H9 (cell line): ENCODE measurements at regions not wholly inside any gene's neighbourhood (a gene's known extent, or its start where the extent isn't known, plus 50 kb on each side); places are given as distances from the start of the nearest gene placed in this dataset.

Experiments used
- DNase-seq: peaks from one replicate; pipeline ENCODE4 v3.0.0-alpha.2; 2017
- H2AFZ ChIP-seq: one replicate; pipeline ENCODE4 v1.6.1; 2013; ENCODE audit warnings: mild to moderate bottlenecking, low read length, control low read depth, moderate library complexity
- H2AK5ac ChIP-seq: 2 replicates; pipeline ENCODE4 v1.6.1; 2013; ENCODE audit warnings: low read length, control low read depth, mixed read lengths; ENCODE audit not compliant: insufficient read length
- H2BK120ac ChIP-seq: one replicate; pipeline ENCODE4 v1.6.1; 2013; ENCODE audit warnings: low read depth, mild to moderate bottlenecking, low read length, control low read depth, inconsistent platforms; ENCODE audit not compliant: poor library complexity, severe bottlenecking
- H2BK12ac ChIP-seq: 2 replicates; pipeline ENCODE4 v1.6.1; 2013; ENCODE audit warnings: low read length, control low read depth, mixed read lengths, low read depth; ENCODE audit not compliant: insufficient read length
- H2BK15ac ChIP-seq: 2 replicates; pipeline ENCODE4 v1.6.1; 2013; ENCODE audit warnings: low read depth, low read length, control low read depth
- H2BK20ac ChIP-seq: one replicate; pipeline ENCODE4 v1.6.1; 2013; ENCODE audit warnings: low read depth, mild to moderate bottlenecking, low read length, control low read depth, inconsistent platforms; ENCODE audit not compliant: poor library complexity, severe bottlenecking
- H2BK5ac ChIP-seq: 2 replicates; pipeline ENCODE4 v1.6.1; 2013; ENCODE audit warnings: low read length, control low read depth, mixed read lengths; ENCODE audit not compliant: insufficient read length
- H3K14ac ChIP-seq: 2 replicates; pipeline ENCODE4 v1.6.1; 2013; ENCODE audit warnings: low read length, control low read depth; ENCODE audit not compliant: insufficient read depth
- H3K18ac ChIP-seq: 2 replicates; pipeline ENCODE4 v1.6.1; 2013; ENCODE audit warnings: low read depth, mild to moderate bottlenecking, mixed read lengths, low read length, control low read depth; ENCODE audit not compliant: insufficient read length
- H3K23ac ChIP-seq: 2 replicates; pipeline ENCODE4 v1.6.1; 2013; ENCODE audit warnings: low read length, control low read depth, mixed read lengths, low read depth; ENCODE audit not compliant: insufficient read length
- H3K23me2 ChIP-seq: 2 replicates; pipeline ENCODE4 v1.6.1; 2013; ENCODE audit warnings: low read depth, mild to moderate bottlenecking, mixed read lengths, low read length, control low read depth; ENCODE audit not compliant: insufficient read length, poor library complexity, severe bottlenecking
- H3K27ac ChIP-seq: 2 replicates; pipeline ENCODE4 v1.5.1; 2013; ENCODE audit warnings: low read length, control low read depth, mixed read lengths, low read depth; ENCODE audit not compliant: insufficient read length
- H3K27me3 ChIP-seq: 2 replicates; pipeline ENCODE4 v1.6.1; 2013; ENCODE audit warnings: low read length, control low read depth, inconsistent platforms; ENCODE audit not compliant: insufficient read depth
- H3K4ac ChIP-seq: 2 replicates; pipeline ENCODE4 v1.6.1; 2013; ENCODE audit warnings: low read depth, mild to moderate bottlenecking, control low read depth, inconsistent platforms, low read length, moderate library complexity
- H3K4me1 ChIP-seq: 2 replicates; pipeline ENCODE4 v1.6.1; 2013; ENCODE audit warnings: low read length, control low read depth, inconsistent platforms; ENCODE audit not compliant: insufficient read depth
- H3K4me2 ChIP-seq: 2 replicates; pipeline ENCODE4 v1.6.1; 2013; ENCODE audit warnings: low read length, control low read depth, mixed read lengths; ENCODE audit not compliant: insufficient read length, insufficient read depth
- H3K56ac ChIP-seq: 2 replicates; pipeline ENCODE4 v1.6.1; 2013; ENCODE audit warnings: low read depth, mild to moderate bottlenecking, mixed read lengths, low read length, control low read depth; ENCODE audit not compliant: insufficient read length
- H3K79me1 ChIP-seq: 2 replicates; pipeline ENCODE4 v1.6.1; 2013; ENCODE audit warnings: low read depth, mild to moderate bottlenecking, moderate library complexity, low read length, control low read depth, inconsistent platforms; ENCODE audit not compliant: insufficient read depth, poor library complexity, severe bottlenecking
- H3K79me2 ChIP-seq: 2 replicates; pipeline ENCODE4 v1.6.1; 2013; ENCODE audit warnings: low read length, control low read depth, inconsistent platforms; ENCODE audit not compliant: insufficient read depth
- H3K9ac ChIP-seq: 2 replicates; pipeline ENCODE4 v1.6.1; 2013; ENCODE audit warnings: low read length, control low read depth, mixed read lengths; ENCODE audit not compliant: insufficient read length; ENCODE audit errors: extremely low read depth
- H3K9me3 ChIP-seq: one replicate; pipeline ENCODE4 v1.6.1; 2013; ENCODE audit warnings: low read depth, low read length, inconsistent platforms; ENCODE audit not compliant: control insufficient read depth
- H3T11ph ChIP-seq: one replicate; pipeline ENCODE4 v1.6.1; 2013; ENCODE audit warnings: mild to moderate bottlenecking, low read length, control low read depth, inconsistent platforms
- H4K20me1 ChIP-seq: one replicate; pipeline ENCODE4 v1.6.1; 2013; ENCODE audit not compliant: control insufficient read depth, insufficient read length, insufficient read depth
- H4K5ac ChIP-seq: 2 replicates; pipeline ENCODE4 v1.6.1; 2013; ENCODE audit warnings: low read depth, mild to moderate bottlenecking, mixed read lengths, low read length, control low read depth; ENCODE audit not compliant: insufficient read length
- H4K8ac ChIP-seq: replicated peaks from 2 replicates; pipeline ENCODE4 v1.6.1; 2013; ENCODE audit warnings: low read length, control low read depth, mixed read lengths, low read depth; ENCODE audit not compliant: insufficient read length
- H4K91ac ChIP-seq: 2 replicates; pipeline ENCODE4 v1.6.1; 2013; ENCODE audit warnings: low read depth, mild to moderate bottlenecking, moderate library complexity, mixed read lengths, low read length, control low read depth; ENCODE audit not compliant: insufficient read length
- H3K27ac Mint-ChIP-seq, 3 experiments: 2 replicates in 2 of 3; 3 replicates in 1 of 3; pipeline ENCODE4 v1.8.0; 2020 to 2021; ENCODE audit warnings: mixed read lengths in 3 of 3, mild to moderate bottlenecking in 1 of 3, moderate library complexity in 1 of 3
- H3K27me3 Mint-ChIP-seq: 2 replicates; pipeline ENCODE4 v1.8.0; 2021; ENCODE audit warnings: low read depth, mild to moderate bottlenecking, moderate library complexity, mixed read lengths
- H3K36me3 Mint-ChIP-seq, 3 experiments: 2 replicates in 2 of 3; 3 replicates in 1 of 3; pipeline ENCODE4 v1.8.0; 2020 to 2021; ENCODE audit warnings: low read depth in 3 of 3, mixed read lengths in 3 of 3; ENCODE audit not compliant: insufficient read depth in 1 of 3
- H3K4me1 Mint-ChIP-seq, 2 experiments: 2 replicates each; pipeline ENCODE4 v1.8.0; 2020; ENCODE audit warnings: mixed read lengths in 2 of 2
- H3K4me3 Mint-ChIP-seq, 2 experiments: 2 replicates in 1 of 2; 3 replicates in 1 of 2; pipeline ENCODE4 v1.8.0; 2020 to 2021; ENCODE audit warnings: mild to moderate bottlenecking in 2 of 2, mixed read lengths in 2 of 2, moderate library complexity in 1 of 2
- H3K9me3 Mint-ChIP-seq, 2 experiments: 2 replicates in 1 of 2; 3 replicates in 1 of 2; pipeline ENCODE4 v1.8.0; 2020; ENCODE audit warnings: mild to moderate bottlenecking in 2 of 2, mixed read lengths in 2 of 2, moderate library complexity in 1 of 2
- WGBS: extraction: QIAGEN DNeasy Blood & Tissue Kit; methylation state at CpG from one replicate; pipeline ENCODE4 v1.1.7; 2013; ENCODE audit warnings: missing lambda C conversion rate, low lambda C conversion rate, mixed read lengths; ENCODE audit not compliant: insufficient read length; ENCODE audit errors: extremely low coverage; 5-methylcytosine and 5-hydroxymethylcytosine counted together
- TF ChIP-seq, protein P1 (sequence below): fragments of 200-600 bp; sonication (generic); conservative IDR thresholded peaks from 3 replicates; pipeline ENCODE4 v1.8.0; 2021; ENCODE audit warnings: antibody characterized with exemption, mild to moderate bottlenecking

GRCh38 chr2:83104202-83104601 lies 1354.9 kb downstream of the SUCLG1 start:
- H3K36me3 Mint-ChIP-seq: peaks cover 5 to 11% (median 9%) of the 10 kb centered on the region in 3 experiments
- Histone ChIP-seq H2BK15ac (no peak overlapping the region), H4K20me1 (no peaks in the 10 kb centered on the region), H3K4ac (no peak overlapping the region), H3K23me2 (no peaks in the 10 kb centered on the region), H2BK120ac (no peak overlapping the region), H3K9ac (no peak overlapping the region), H3K27me3 (no peaks in the 10 kb centered on the region), H2AFZ (no peak overlapping the region), H3K18ac (no peak overlapping the region), H3K9me3 (peaks cover 2% of the 10 kb centered on the region), H2BK5ac (no peak overlapping the region), H3K4me2 (no peak overlapping the region), H2BK12ac (no peak overlapping the region), H3K23ac (no peak overlapping the region), H3K79me1 (no peaks in the 10 kb centered on the region), H3T11ph (no peak overlapping the region), H2BK20ac (no peak overlapping the region), H3K56ac (no peak overlapping the region), H3K4me1 (no peaks in the 10 kb centered on the region; the same call in 1 of the 2 replicates), H4K5ac (no peak overlapping the region), H2AK5ac (no peak overlapping the region), H3K79me2 (no peaks in the 10 kb centered on the region), H4K91ac (no peak overlapping the region), H3K14ac (no peak overlapping the region), H4K8ac (no peak overlapping the region), H3K27ac (no peak overlapping the region)
- H3K9me3 Mint-ChIP-seq: peaks cover 8 to 22% of the 10 kb centered on the region in 2 experiments
- H3K27me3 Mint-ChIP-seq: no peaks in the 10 kb centered on the region
- H3K27ac Mint-ChIP-seq: no peak overlapping the region
- TF ChIP-seq, protein P1, sequence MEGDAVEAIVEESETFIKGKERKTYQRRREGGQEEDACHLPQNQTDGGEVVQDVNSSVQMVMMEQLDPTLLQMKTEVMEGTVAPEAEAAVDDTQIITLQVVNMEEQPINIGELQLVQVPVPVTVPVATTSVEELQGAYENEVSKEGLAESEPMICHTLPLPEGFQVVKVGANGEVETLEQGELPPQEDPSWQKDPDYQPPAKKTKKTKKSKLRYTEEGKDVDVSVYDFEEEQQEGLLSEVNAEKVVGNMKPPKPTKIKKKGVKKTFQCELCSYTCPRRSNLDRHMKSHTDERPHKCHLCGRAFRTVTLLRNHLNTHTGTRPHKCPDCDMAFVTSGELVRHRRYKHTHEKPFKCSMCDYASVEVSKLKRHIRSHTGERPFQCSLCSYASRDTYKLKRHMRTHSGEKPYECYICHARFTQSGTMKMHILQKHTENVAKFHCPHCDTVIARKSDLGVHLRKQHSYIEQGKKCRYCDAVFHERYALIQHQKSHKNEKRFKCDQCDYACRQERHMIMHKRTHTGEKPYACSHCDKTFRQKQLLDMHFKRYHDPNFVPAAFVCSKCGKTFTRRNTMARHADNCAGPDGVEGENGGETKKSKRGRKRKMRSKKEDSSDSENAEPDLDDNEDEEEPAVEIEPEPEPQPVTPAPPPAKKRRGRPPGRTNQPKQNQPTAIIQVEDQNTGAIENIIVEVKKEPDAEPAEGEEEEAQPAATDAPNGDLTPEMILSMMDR: no peak
- no CpG with 5 or more reads among the region's 1 CpG for WGBS
- no peak overlapping the region for H3K4me3 Mint-ChIP-seq
- peaks cover 6 to 8% of the 10 kb centered on the region in 2 experiments for H3K4me1 Mint-ChIP-seq
- DNase-seq: no peak
